ENCODE measurements at regions not wholly inside any gene's neighbourhood (a gene's known extent, or its start where the extent isn't known, plus 50 kb on each side); places are given as distances from the start of the nearest gene placed in this dataset.

DNA sequence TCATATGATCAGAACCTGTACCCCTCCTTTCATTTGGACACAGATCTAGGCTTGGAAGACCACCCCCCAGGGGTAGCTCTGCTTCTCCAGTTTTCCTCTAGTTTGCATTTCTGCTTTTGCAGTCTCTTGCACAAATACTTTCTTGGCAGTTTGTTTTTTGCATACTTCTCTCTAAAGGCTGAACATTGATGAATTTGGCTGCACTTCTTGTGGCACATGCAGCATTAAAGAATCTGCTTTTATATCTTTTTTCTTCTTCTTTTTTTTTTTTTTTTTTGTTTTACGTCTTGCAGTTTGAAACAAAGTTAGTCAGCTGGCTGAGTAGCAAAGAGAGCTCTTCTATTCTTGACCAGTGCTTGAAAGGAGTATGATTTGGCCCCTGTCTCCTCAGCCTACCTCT is 273.0 kb downstream of the GLUD2 start:
- TF ChIP-seq, protein P1, sequence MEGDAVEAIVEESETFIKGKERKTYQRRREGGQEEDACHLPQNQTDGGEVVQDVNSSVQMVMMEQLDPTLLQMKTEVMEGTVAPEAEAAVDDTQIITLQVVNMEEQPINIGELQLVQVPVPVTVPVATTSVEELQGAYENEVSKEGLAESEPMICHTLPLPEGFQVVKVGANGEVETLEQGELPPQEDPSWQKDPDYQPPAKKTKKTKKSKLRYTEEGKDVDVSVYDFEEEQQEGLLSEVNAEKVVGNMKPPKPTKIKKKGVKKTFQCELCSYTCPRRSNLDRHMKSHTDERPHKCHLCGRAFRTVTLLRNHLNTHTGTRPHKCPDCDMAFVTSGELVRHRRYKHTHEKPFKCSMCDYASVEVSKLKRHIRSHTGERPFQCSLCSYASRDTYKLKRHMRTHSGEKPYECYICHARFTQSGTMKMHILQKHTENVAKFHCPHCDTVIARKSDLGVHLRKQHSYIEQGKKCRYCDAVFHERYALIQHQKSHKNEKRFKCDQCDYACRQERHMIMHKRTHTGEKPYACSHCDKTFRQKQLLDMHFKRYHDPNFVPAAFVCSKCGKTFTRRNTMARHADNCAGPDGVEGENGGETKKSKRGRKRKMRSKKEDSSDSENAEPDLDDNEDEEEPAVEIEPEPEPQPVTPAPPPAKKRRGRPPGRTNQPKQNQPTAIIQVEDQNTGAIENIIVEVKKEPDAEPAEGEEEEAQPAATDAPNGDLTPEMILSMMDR (IDR thresholded peaks at IDR 0.05; ENCODE audit: insufficient read depth, low read depth, low read length, missing control alignments) = no peak
- DNase-seq (ENCODE audit: low read depth) = no peak
- no peak overlapping the region for H3K4me3 ChIP-seq (ENCODE audit: low read length)

DNA sequence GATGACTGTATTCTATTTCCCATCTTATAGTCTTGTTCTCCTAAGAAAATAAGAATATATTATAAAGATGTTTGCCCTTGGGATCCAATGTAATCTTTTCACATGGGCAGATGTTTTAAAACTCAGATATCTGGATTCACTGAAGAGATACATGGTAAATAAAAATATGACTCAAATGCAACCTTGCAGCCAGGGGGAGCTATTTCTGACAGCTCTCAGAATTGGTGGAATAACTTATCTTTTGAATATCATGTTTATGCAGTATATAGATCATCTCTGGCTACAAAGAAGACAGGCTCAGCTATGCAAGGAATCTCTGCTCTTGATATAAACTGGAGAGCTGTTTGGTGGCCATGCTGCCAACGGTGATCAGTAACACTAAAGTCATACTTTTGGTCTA is 274.7 kb downstream of the GLUD2 start:
- TF ChIP-seq, protein P1 (IDR thresholded peaks at IDR 0.05; ENCODE audit: insufficient read depth, low read depth, low read length, missing control alignments) = peak; percentile 34
- peak; percentile 7 for DNase-seq (ENCODE audit: low read depth)
- no peak overlapping the region for H3K4me3 ChIP-seq (ENCODE audit: low read length)

DNA sequence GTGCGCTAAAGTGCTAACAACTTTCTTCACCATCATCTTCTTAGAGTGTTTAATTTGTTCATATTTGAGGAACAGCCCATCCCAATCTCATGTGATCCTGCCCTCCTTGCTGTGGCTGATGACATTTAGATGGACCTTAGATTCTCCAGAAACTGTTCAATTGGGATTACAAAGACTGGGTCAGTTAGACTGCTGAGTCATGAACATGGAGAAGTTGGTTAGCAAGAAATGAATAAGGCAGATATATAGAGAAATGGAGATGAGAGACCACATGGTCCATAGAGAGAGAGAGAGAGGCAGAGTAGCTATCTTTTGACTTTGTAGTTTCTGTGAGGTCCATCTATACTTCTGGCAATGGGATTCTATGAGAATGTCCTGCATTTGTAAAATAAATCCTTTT is 275.9 kb downstream of the GLUD2 start:
- H3K4me3 ChIP-seq (ENCODE audit: low read length) = no peak overlapping the region
- TF ChIP-seq, protein P1 (IDR thresholded peaks at IDR 0.05; ENCODE audit: insufficient read depth, low read depth, low read length, missing control alignments) = no peak
- no peak for DNase-seq (ENCODE audit: low read depth)

DNA sequence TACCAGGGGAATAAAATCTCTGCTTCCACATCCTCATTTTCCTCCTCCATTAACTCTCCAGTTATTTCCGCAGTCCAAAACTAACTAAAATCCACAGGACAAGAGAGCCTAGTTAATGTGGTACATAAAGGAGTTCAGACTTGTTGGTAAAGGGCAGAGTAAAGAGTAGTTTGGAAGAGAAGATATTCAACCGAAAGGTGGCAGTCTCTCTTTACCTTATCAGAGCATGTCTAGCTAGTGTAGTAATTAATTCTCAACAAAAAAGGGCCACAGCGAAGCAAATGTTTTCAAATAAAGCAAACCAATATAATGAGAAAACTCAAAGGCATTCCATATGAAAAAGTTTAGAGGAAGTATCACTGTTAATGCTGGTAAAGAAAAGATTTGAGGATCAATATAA is 286.5 kb downstream of the GLUD2 start:
- TF ChIP-seq, protein P1 (IDR thresholded peaks at IDR 0.05; ENCODE audit: insufficient read depth, low read depth, low read length, missing control alignments) = no peak
- H3K4me3 ChIP-seq (ENCODE audit: low read length) = no peak overlapping the region
- peak; percentile 0 for DNase-seq (ENCODE audit: low read depth)

DNA sequence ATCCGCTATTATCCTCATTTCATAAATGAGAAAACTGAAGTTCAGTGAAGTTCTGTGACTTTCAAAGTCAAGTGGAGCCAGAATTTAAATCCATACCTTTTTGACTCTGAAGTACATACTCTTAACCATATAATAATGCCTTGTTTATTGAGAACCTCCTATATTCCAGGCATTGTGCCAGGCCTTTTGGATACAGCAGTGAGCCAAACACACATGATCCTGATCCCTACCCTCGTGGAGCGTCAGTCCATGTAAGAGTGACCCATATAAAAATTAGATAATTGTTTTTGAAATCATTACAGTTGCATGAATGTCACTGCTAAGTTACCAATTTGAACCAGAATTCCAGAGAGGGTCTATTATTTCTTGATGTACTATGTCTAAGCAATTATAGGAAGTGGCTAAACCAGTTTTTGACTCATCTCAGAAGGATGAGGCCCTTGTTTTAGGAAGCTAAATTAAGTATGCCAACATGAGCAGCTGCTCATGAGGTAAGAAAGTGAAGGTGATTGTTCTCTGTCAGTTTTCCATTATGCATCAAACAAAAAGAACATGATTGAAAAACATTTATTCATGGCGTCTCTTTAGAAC is 289.5 kb downstream of the GLUD2 start:
- DNase-seq (ENCODE audit: low read depth) = peak; percentile 77
- TF ChIP-seq, protein P1 (IDR thresholded peaks at IDR 0.05; ENCODE audit: insufficient read depth, low read depth, low read length, missing control alignments) = no peak
- H3K4me3 ChIP-seq (ENCODE audit: low read length) = no peak overlapping the region

DNA sequence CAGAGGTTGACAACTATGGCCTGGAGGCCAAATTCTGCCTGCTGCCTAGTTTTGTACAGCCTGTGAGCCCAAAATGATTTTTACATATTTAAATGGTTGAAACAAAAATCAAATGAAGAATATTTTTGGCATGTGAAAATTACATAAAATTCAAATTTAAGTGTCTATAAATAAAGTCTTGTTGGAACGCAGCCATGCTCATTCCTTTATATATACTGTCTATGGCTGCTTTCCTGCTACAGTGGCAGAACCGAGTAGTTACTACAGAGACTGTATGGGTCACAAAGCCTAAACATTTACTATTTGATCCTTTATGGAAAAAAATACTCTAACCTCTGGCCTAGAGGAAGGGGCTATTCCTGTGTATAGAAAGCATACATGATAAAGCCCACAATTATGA is 290.4 kb downstream of the GLUD2 start:
- no peak for DNase-seq (ENCODE audit: low read depth)
- no peak overlapping the region for H3K4me3 ChIP-seq (ENCODE audit: low read length)
- TF ChIP-seq, protein P1 (IDR thresholded peaks at IDR 0.05; ENCODE audit: insufficient read depth, low read depth, low read length, missing control alignments) = no peak

DNA sequence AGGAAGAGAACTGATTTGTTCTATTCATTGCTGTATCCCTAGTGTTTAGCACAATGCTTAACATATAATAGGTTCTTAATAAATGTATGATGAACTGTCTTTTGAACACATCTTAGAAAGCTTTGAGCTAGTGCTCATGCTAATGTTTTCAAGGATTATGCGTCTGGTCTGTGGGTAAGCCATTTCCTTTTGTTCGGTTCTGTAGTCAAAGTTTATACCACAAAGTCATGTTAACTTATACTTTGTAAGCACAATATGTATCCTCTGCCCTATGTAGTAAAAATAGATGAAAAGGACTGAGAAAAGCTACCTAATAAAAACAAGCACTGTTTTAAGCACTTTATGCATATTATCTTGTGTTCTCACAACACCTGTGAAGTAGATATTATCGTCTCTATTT is 301.9 kb downstream of the GLUD2 start:
- TF ChIP-seq, protein P1 (IDR thresholded peaks at IDR 0.05; ENCODE audit: insufficient read depth, low read depth, low read length, missing control alignments) = no peak
- no peak for DNase-seq (ENCODE audit: low read depth)
- H3K4me3 ChIP-seq (ENCODE audit: low read length) = no peak overlapping the region
